ENCODE measurements at regions not wholly inside any gene's neighbourhood (a gene's known extent, or its start where the extent isn't known, plus 50 kb on each side); places are given as distances from the start of the nearest gene placed in this dataset.

- TF ChIP-seq CTCF (IDR thresholded peaks at IDR 0.05; ENCODE audit: insufficient read depth, low read depth, low read length, missing control alignments): no peak
These were observed 648.1 kb downstream of the ACTL7B start for GRCh38 chr9:108207561-108208165.

GRCh38 chr9:108205276-108205675 lies 650.5 kb downstream of the ACTL7B start:
- no peak overlapping the region for H3K4me3 ChIP-seq (ENCODE audit: low read depth, low read length)
- TF ChIP-seq CTCF (IDR thresholded peaks at IDR 0.05; ENCODE audit: insufficient read depth, low read depth, low read length, missing control alignments): no peak
- DNase-seq (ENCODE audit: low read depth): no peak

More at GRCh38 chr9:108207561-108208165, 648.1 kb downstream of the ACTL7B start:
- DNase-seq (ENCODE audit: low read depth): no peak
- H3K4me3 ChIP-seq (ENCODE audit: low read depth, low read length): no peak overlapping the region

- no peak overlapping the region for H3K4me3 ChIP-seq (ENCODE audit: low read depth, low read length)
- DNase-seq (ENCODE audit: low read depth): no peak
- TF ChIP-seq CTCF (IDR thresholded peaks at IDR 0.05; ENCODE audit: insufficient read depth, low read depth, low read length, missing control alignments): no peak
These were observed 657.9 kb downstream of the ACTL7B start for GRCh38 chr9:108197899-108198298.

GRCh38 chr9:108197008-108197365 lies 658.8 kb downstream of the ACTL7B start:
- H3K4me3 ChIP-seq (ENCODE audit: low read depth, low read length): no peak overlapping the region
- no peak for TF ChIP-seq CTCF (IDR thresholded peaks at IDR 0.05; ENCODE audit: insufficient read depth, low read depth, low read length, missing control alignments)

GRCh38 chr9:108196332-108197007 lies 659.3 kb downstream of the ACTL7B start:
- no peak for TF ChIP-seq CTCF (IDR thresholded peaks at IDR 0.05; ENCODE audit: insufficient read depth, low read depth, low read length, missing control alignments)
- DNase-seq (ENCODE audit: low read depth): no peak
- H3K4me3 ChIP-seq (ENCODE audit: low read depth, low read length): no peak overlapping the region

More at GRCh38 chr9:108197008-108197365, 658.8 kb downstream of the ACTL7B start:
- DNase-seq (ENCODE audit: low read depth): no peak

GRCh38 chr9:108194154-108194553 lies 661.6 kb downstream of the ACTL7B start:
- TF ChIP-seq CTCF (IDR thresholded peaks at IDR 0.05; ENCODE audit: insufficient read depth, low read depth, low read length, missing control alignments): no peak
- no peak overlapping the region for H3K4me3 ChIP-seq (ENCODE audit: low read depth, low read length)
- no peak for DNase-seq (ENCODE audit: low read depth)
